ENCODE measurements at regions not wholly inside any gene's neighbourhood (a gene's known extent, or its start where the extent isn't known, plus 50 kb on each side); places are given as distances from the start of the nearest gene placed in this dataset.

DNA sequence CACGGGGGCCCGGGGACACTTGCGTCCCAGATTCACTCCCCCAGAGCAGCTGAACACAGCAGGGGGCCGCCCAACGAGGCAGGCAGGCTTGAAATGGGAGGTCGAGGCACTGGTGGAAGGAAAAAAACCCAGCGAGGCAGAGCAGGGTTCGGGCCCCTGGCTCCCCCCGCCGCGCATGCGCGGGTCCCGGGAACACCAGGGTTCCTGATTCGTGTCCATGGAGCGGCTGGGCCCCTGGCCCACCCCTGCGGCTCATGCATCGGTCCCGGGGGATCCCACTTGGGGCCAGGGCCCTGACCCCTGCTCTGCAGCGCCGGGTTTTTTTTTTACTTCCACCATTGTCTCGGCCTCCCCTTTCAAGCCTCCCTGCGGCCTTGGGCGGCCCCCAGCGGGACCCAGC, 321.5 kb downstream of the ALG10 start:
- TF ChIP-seq, protein P1, sequence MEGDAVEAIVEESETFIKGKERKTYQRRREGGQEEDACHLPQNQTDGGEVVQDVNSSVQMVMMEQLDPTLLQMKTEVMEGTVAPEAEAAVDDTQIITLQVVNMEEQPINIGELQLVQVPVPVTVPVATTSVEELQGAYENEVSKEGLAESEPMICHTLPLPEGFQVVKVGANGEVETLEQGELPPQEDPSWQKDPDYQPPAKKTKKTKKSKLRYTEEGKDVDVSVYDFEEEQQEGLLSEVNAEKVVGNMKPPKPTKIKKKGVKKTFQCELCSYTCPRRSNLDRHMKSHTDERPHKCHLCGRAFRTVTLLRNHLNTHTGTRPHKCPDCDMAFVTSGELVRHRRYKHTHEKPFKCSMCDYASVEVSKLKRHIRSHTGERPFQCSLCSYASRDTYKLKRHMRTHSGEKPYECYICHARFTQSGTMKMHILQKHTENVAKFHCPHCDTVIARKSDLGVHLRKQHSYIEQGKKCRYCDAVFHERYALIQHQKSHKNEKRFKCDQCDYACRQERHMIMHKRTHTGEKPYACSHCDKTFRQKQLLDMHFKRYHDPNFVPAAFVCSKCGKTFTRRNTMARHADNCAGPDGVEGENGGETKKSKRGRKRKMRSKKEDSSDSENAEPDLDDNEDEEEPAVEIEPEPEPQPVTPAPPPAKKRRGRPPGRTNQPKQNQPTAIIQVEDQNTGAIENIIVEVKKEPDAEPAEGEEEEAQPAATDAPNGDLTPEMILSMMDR (conservative IDR thresholded peaks at IDR 0.05 in 1 of 2, IDR thresholded peaks at IDR 0.05 in 1 of 2; ENCODE audit: low read depth in 1 of 2, low read length in 2 of 2) = no peak
- TF ChIP-seq EZH2 (IDR thresholded peaks at IDR 0.05; ENCODE audit: low read length, missing control alignments) = no peak

Data from fibroblast of lung (primary cell).